GM06990 (cell line): ENCODE measurements at regions not wholly inside any gene's neighbourhood (a gene's known extent, or its start where the extent isn't known, plus 50 kb on each side); places are given as distances from the start of the nearest gene placed in this dataset.

Source experiments
- DNase-seq: peaks from one replicate; pipeline ENCODE4 v3.0.0-alpha.2; 2011; ENCODE audit not compliant: insufficient read length; ENCODE audit errors: extremely low read depth
- H3K27me3 ChIP-seq: replicated peaks from 2 replicates; pipeline ENCODE4 v1.6.0; 2011; ENCODE audit warnings: low read length; ENCODE audit not compliant: control insufficient read depth, insufficient read depth
- H3K36me3 ChIP-seq: 2 replicates; pipeline ENCODE4 v1.5.1; 2011; ENCODE audit warnings: low read length; ENCODE audit not compliant: control insufficient read depth, insufficient read depth
- H3K4me3 ChIP-seq: replicated peaks from 2 replicates; pipeline ENCODE4 v1.5.1; 2011; ENCODE audit warnings: low read depth, mild to moderate bottlenecking, control low read depth, low read length
- TF ChIP-seq, protein P1 (sequence below): IDR thresholded peaks from 2 replicates; pipeline ENCODE4 v1.5.1; 2011; ENCODE audit warnings: low read length, control low read depth, mild to moderate bottlenecking, inconsistent platforms; ENCODE audit not compliant: insufficient read depth, poor library complexity, severe bottlenecking

DNA sequence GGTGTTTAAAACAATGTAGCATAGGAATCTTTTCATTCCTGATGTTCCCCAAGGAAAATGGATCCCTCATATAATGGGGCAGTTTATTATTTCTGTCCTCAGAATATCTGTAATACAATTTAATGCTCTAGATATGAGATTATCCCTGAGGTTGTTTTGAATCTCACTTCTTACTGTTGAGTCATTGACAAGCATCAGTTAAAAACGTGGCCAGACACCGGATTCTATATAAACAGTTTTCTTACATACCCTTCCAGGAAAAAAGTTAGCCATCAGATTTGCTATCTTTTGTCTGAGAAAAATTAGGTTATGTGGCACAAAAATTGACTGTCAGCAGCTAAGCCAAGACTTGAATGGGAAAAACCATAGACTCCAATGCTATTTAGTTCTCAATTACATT is 539.8 kb upstream of the CELF2 start:
- TF ChIP-seq, protein P1, sequence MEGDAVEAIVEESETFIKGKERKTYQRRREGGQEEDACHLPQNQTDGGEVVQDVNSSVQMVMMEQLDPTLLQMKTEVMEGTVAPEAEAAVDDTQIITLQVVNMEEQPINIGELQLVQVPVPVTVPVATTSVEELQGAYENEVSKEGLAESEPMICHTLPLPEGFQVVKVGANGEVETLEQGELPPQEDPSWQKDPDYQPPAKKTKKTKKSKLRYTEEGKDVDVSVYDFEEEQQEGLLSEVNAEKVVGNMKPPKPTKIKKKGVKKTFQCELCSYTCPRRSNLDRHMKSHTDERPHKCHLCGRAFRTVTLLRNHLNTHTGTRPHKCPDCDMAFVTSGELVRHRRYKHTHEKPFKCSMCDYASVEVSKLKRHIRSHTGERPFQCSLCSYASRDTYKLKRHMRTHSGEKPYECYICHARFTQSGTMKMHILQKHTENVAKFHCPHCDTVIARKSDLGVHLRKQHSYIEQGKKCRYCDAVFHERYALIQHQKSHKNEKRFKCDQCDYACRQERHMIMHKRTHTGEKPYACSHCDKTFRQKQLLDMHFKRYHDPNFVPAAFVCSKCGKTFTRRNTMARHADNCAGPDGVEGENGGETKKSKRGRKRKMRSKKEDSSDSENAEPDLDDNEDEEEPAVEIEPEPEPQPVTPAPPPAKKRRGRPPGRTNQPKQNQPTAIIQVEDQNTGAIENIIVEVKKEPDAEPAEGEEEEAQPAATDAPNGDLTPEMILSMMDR: no peak
- DNase-seq: no peak
- Histone ChIP-seq H3K36me3 (no peaks in the 10 kb centered on the region), H3K4me3 (no peak overlapping the region), H3K27me3 (no peaks in the 10 kb centered on the region; the same call in 1 of the 2 replicates)

DNA sequence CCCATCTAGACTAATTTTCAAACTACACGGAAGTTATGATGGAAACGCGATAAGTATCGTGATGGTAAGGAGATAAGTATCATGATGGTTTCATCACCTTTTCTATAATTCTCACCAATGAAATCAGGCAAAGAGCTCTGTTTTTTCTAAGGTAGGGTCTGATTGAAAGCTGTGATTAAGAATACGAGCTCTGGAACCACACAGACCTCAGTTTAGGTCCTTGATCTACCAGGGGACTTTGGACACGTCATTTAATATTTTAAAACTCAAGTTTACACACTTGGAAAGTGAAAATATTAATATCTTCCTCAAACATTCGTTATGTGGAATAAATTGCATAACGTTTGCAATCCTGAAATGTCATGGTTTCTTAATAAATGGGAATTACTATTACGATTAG is 538.2 kb upstream of the CELF2 start:
- H3K4me3 ChIP-seq: no peak overlapping the region
- TF ChIP-seq, protein P1: no peak
- DNase-seq: peak; percentile 5
- no peaks in the 10 kb centered on the region for H3K36me3 ChIP-seq
- H3K27me3 ChIP-seq: no peaks in the 10 kb centered on the region; the same call in 1 of the 2 replicates

DNA sequence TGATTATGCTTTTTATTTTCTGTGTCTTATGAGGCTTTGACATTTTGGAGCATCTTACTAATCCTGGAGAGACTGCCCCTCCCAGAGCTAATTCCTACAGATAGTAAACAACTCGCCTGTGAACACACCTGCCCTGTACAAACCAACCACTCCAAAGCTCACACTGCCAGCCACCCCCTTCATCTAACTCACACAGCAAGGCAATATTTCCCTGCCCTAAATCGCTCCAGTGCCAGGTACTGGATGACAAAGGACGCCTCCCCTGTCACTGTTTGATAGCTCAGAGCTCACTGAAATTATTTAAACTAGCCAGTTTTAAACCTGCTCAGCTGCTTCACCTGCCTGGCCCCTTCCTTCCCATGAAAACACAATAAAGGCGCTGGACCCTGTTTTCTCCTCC is 535.1 kb upstream of the CELF2 start:
- TF ChIP-seq, protein P1: no peak
- Histone ChIP-seq H3K27me3 (no peaks in the 10 kb centered on the region; the same call in 1 of the 2 replicates), H3K36me3 (no peaks in the 10 kb centered on the region), H3K4me3 (no peak overlapping the region)
- DNase-seq: no peak

DNA sequence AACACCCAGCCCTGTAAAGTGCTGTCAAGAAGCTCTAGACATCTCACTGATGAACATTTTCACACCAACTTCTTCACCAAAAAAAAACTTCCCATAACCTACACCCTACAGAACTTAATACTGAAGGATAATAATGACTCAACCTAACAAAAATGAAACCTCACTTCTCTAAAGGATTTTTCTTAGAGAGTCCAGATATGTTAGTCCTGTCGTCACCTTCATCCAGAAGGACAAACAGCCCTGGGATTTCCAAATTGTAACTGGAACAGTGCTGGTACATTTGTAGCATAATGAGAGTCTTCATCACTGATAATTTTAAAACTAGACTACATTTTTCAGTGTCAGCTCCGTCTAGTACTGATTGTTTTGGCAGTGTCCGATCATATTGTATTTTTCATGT is 528.6 kb upstream of the CELF2 start:
- TF ChIP-seq, protein P1: no peak
- Histone ChIP-seq H3K27me3 (no peaks in the 10 kb centered on the region), H3K4me3 (no peak overlapping the region), H3K36me3 (no peaks in the 10 kb centered on the region)
- no peak for DNase-seq

DNA sequence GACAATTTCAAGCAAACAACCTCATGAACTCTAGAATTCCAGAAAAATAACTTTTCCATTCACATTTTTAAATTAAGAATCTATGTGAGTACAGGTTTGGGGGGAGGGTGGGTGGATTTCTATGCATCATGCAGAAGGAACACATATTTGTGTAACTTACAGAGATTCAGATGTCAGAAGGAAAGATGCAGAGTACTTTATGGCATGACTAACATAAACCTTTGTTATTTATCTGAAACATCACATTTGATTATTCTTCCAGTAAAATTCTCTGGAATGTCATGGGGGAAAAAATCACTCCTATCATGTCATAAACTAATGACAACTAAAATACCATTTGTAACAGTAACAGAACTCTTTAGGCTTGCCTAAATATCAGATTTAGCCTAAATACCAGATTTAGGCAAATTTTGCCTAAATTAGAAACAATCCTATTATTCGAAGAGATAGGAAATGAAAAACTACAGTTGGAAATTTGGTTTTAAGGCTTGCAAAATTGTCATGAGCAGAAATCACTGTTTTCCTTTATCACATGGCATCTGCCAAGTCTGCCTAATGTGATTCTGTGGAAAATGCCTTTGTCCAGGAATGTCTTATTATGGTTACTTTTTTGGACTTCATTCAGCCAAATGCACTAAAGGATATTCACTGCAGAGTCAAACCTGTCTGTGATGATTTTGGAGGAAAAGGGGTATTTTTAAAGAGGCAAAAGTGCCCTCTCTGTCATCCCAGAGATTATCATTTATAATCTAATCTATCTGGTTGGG is 527.7 kb upstream of the CELF2 start:
- H3K27me3 ChIP-seq: no peaks in the 10 kb centered on the region
- H3K4me3 ChIP-seq: no peak overlapping the region
- no peak for DNase-seq
- TF ChIP-seq, protein P1: no peak
- no peaks in the 10 kb centered on the region for H3K36me3 ChIP-seq
